ENCODE measurements at regions not wholly inside any gene's neighbourhood (a gene's known extent, or its start where the extent isn't known, plus 50 kb on each side); places are given as distances from the start of the nearest gene placed in this dataset.
"Not testable (repeated sequence)": the region's sequence is repeated elsewhere in the genome, so short reads cannot be mapped to it uniquely, and the experiment has no call there.

- DNase-seq (ENCODE audit: low read depth), result no peak
Measured at GRCh38 chrX:52585892-52586291, 68.8 kb downstream of the SSX7 start.

DNA sequence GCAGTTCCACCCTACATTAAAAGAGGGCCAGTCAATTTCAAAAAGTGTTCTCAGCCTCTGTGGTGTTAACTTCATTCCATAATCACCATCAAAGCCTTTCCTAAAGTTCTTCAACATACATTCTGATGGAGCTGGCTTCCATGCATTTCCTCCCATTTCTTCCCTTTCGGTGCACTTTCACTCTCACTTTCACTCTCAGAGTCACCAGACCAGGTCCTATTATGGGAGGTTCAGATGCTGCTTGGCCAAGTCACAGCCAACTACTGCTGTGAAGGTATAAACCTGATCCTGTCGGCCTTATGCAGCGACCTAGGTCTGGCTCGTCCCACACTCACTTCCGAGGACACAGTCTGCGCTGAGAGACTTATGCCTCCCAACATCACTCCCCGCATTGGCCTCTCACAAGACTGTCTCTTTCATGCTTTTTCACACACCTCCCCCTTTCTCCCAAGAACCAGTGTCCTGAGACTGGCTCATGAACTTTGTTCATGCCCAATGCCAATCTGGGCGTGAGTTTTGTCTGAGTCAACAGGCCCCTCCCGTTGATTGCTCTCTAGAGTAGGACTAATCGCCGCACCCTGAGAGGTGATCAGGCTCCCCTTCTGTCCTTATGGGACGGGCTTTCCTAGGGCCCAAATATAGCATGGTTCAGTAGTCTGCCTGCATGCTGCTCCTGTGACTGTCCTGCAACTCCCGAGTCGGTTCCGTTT lies 60.8 kb upstream of the XAGE1B start:
- DNase-seq (ENCODE audit: low read depth), result no peak

- no peak for DNase-seq (ENCODE audit: low read depth)
Measured at GRCh38 chrX:52576946-52577345, 60.1 kb upstream of the XAGE1B start.

- DNase-seq (ENCODE audit: low read depth), result no peak
Measured at GRCh38 chrX:52576474-52576873, 59.6 kb upstream of the XAGE1B start.

DNA sequence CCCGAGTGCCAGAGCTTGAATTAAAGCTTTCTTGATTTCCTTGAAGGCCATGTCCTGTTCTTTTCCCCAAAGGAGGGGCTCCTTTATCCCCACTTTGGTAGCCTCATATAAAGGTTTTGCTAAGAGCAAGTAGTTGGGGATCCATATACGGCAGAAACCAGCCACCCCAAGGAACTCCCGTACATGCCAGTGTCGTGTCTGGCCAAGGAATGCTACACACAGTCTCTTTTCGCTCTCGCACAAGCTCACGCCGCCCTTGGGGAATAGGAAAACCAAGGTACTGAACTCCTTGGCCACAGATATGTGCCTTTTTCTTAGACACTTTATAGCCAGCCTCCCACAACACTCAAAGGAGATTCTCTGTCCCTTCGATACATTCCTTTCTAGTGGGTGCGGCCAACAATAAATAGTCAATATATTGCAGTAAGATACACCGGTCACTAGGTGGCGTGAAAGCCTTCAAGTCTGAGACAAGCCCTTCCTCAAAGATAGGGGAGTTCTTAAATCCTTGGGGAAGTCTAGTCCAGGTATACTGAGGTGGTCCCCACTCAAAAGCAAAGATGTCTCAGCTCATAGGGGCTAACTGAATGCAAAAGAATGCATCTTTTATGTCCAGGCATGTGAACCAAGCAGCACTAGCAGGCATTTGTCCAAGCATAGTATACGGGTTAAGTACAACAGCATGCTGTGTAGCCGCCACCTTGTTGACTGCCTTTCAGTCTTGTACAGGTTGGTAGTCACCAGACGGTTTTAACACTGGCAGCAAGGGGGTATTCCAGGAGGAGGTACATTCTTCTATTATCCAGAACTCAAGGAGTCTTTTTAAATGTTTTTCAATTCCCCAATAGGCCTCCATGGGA lies 57.8 kb upstream of the XAGE1B start:
- peak; percentile 66 for DNase-seq (ENCODE audit: low read depth)

GRCh38 chrX:52568146-52568545 lies 51.3 kb upstream of the XAGE1B start:
- not testable (repeated sequence) for DNase-seq (ENCODE audit: low read depth)

Measured in renal cortical epithelial cell (primary cell).